Natural killer cell (primary cell): ENCODE measurements at regions not wholly inside any gene's neighbourhood (a gene's known extent, or its start where the extent isn't known, plus 50 kb on each side); places are given as distances from the start of the nearest gene placed in this dataset.

Experiments used
- ATAC-seq, 3 donors: fragments of 150-1000 bp in 2 of 3; fragments of 200-7000 bp in 1 of 3; cut with Tn5 transposase; 1 replicate in 1 of 3; 2 replicates in 2 of 3; pipeline ENCODE4 v1.10.0; 2021; ENCODE audit warnings: mild to moderate bottlenecking in 2 of 3, moderate library complexity in 2 of 3
- DNase-seq, 2 donors: peaks; one replicate each; pipeline versions ENCODE4 v3.0.0 to v3.0.0-alpha.2; 2013 to 2021; ENCODE audit warnings: mixed read lengths in 1 of 2
- H3K27ac ChIP-seq: one replicate; pipeline ENCODE4 v1.5.1; 2013; ENCODE audit warnings: mild to moderate bottlenecking, low read length
- H3K27me3 ChIP-seq: one replicate; pipeline ENCODE4 v1.6.1; 2013; ENCODE audit warnings: low read length; ENCODE audit not compliant: control insufficient read depth, insufficient read depth
- H3K36me3 ChIP-seq: one replicate; pipeline ENCODE4 v1.6.1; 2013; ENCODE audit warnings: low read length; ENCODE audit not compliant: control insufficient read depth, insufficient read depth
- H3K4me1 ChIP-seq: one replicate; pipeline ENCODE4 v1.6.1; 2013; ENCODE audit warnings: low read length; ENCODE audit not compliant: control insufficient read depth, insufficient read depth
- H3K4me3 ChIP-seq: one replicate; pipeline ENCODE4 v1.5.1; 2013; ENCODE audit warnings: low read length
- H3K9me3 ChIP-seq: one replicate; pipeline ENCODE4 v1.6.1; 2013; ENCODE audit warnings: low read length; ENCODE audit not compliant: control insufficient read depth, insufficient read depth
- H3K27ac Mint-ChIP-seq, 2 donors: one replicate each; pipeline ENCODE4 v1.8.0; 2022; ENCODE audit warnings: mild to moderate bottlenecking in 2 of 2, mixed read lengths in 2 of 2, moderate library complexity in 1 of 2
- H3K27me3 Mint-ChIP-seq, 2 donors: one replicate each; pipeline ENCODE4 v1.8.0; 2022; ENCODE audit warnings: low read depth in 2 of 2, mixed read lengths in 2 of 2
- H3K36me3 Mint-ChIP-seq: one replicate; pipeline ENCODE4 v1.8.0; 2022; ENCODE audit warnings: mixed read lengths
- H3K4me1 Mint-ChIP-seq, 2 donors: one replicate each; pipeline ENCODE4 v1.8.0; 2022; ENCODE audit warnings: mixed read lengths in 2 of 2
- H3K4me3 Mint-ChIP-seq: one replicate; pipeline ENCODE4 v1.8.0; 2022; ENCODE audit warnings: mild to moderate bottlenecking, moderate library complexity, mixed read lengths
- H3K9me3 Mint-ChIP-seq, 2 donors: one replicate each; pipeline ENCODE4 v1.8.0; 2022; ENCODE audit warnings: mixed read lengths in 2 of 2
- CTCF ChIP-seq: fragments of 200-600 bp; IDR thresholded peaks from one replicate; pipeline ENCODE4 v1.8.0; 2022; ENCODE audit warnings: antibody characterized with exemption
- WGBS: methylation state at CpG from one replicate; pipeline ENCODE4 v1.1.7; 2013; ENCODE audit warnings: missing lambda C conversion rate; ENCODE audit not compliant: insufficient coverage; 5-methylcytosine and 5-hydroxymethylcytosine counted together
- intact Hi-C: fragments of 100-400 bp; cut with micrococcal nuclease; formaldehyde crosslinking; loops from one replicate; pipeline ENCODE4 v1.14.2; 2022

- WGBS = 92% methylated on average over 3 of the region's 3 CpGs
- Histone ChIP-seq H3K36me3 (no peaks in the 10 kb centered on the region), H3K27me3 (no peaks in the 10 kb centered on the region), H3K4me3 (no peak overlapping the region), H3K27ac (no peak overlapping the region), H3K9me3 (no peaks in the 10 kb centered on the region), H3K4me1 (no peaks in the 10 kb centered on the region)
- no peak overlapping the region for H3K27ac Mint-ChIP-seq
- no peak for TF ChIP-seq CTCF
- DNase-seq (no peak), ATAC-seq (no peak)
- no peaks in the 10 kb centered on the region for H3K9me3 Mint-ChIP-seq
- intact Hi-C loops = loop anchor here (10.0 kb wide), 1 partner anchor 78 kb away; no protein-coding TSS in a partner anchor
- no peaks in the 10 kb centered on the region for H3K36me3 Mint-ChIP-seq
- no peaks in the 10 kb centered on the region for H3K4me1 Mint-ChIP-seq
- peaks cover 0 to 7% of the 10 kb centered on the region in 2 donors for H3K27me3 Mint-ChIP-seq
- no peak overlapping the region for H3K4me3 Mint-ChIP-seq
Measured at GRCh38 chr1:174072581-174072980, 50.4 kb upstream of the RC3H1 start.
